ENCODE measurements at regions not wholly inside any gene's neighbourhood (a gene's known extent, or its start where the extent isn't known, plus 50 kb on each side); places are given as distances from the start of the nearest gene placed in this dataset.

DNA sequence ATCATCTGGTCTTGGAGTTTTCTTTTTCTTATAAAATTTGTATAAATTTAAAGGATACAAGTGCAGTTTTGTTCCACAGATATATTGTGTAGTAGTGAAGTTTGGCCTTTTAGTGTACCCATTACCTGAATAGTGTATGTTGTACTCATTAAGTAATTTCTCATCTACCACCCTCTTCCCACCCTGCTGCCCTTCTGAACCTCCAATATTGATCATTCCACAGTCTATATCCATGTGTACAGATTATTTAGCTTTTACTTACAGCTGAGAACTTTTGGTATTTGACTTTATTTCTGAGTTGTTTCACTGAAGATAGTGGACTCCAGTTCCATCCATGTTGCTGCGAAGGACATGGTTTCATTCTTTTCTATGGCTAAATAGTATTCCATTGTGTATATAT lies 63.1 kb upstream of the NR3C1 start:
- DNase-seq (ENCODE audit: low read depth, low spot score): no peak

DNA sequence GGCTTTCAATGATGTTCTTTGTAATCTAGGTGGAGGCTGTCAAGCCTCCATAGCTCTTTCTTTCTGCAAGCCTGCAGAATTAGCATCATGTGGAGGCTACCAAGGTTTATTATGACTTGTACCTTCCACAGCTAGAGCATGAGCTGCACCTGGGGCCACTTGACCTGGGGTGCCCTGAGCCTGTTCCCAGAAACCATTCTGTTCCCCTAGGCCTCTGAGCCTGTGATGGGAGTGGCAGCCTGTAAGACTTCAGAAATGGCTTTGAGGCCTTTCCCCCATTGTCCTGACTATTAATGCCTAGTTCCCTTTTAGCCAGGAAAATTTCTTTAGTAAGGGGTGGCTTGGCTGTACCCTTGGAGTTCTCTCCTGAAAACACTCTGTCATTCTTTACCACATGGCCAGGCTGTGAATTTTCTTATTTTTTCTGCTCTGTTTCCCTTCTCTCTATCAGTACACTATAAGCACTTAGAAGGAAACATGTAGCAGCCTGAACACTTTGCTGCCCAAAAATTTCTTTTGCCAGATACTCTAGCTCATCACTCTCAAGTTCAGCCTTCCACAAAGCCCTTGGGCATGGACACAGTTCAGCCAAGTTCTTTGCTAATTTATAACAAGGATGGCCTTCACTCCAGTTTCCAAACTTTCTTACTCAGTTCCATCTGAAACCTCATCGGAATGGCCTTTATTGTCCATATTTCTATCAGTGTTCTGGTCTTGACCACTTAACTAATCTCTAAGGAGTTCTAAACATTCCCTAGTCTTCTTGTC lies 61.4 kb upstream of the NR3C1 start:
- no peak for DNase-seq (ENCODE audit: low read depth, low spot score)

DNA sequence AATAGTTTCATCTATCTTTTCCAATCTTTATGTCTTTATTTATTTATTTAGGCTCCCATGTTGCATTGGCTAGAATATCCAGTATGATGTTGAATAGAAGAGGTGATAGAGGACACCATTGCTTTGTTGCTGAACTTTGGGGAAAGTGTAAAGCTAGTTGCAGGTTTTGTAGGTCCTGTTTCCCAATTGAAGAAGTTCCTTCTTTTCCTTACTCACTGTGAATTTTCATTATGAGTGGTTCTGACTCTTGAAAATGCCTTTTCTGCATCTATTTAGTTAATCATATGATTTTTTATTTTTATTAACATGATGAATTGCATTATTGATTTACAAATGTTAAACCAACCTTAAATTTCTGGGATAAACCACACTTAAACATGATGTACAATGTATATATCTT lies 58.9 kb upstream of the NR3C1 start:
- DNase-seq (ENCODE audit: low read depth, low spot score): no peak

DNA sequence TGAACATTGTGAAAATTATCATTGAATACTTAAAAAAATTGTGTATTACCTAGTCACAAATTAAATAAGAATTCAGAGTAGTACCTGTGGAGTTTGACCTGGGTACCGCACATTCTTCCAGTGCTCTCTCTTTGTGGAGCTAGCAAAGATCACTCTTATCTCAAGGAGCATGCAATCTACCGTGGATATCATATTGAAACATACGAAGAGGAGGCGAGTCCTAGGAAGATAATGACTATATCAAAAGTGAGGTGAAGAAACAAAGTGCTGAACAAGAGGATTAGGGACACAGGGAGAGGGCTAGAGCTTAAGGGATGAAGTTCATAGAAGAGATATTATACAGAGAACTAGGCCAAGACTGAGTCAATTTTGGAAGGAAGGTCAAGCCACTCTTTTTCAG lies 55.9 kb upstream of the NR3C1 start:
- no peak for DNase-seq (ENCODE audit: low read depth, low spot score)

DNA sequence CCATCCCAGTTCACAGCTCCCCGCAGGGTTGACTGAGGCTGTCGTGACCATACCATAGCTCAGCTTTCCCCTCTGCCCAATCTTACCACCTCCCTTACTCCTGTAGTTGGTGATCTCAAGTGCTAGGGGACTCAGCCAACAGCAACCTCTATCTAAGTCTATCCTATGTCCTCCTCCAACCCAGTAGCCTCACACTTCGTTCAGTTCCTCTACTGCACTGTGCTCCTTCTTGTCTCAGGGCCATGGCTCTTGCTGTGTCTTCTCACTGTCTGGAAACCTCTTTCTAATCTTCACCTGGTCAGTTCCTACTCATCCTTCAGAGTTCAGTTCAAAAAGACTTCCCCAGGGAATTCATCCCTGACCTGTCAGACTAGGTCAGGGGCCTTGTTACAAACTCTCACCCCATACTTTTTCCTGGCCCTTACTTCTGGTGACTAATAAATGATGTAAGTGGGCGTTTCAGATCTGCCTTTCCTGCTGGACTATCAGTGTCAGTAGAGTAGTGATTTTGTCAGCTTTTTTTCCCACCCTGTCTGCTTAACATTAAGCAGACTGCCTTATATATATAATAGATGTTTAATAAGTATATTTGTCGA lies 53.6 kb upstream of the NR3C1 start:
- DNase-seq (ENCODE audit: low read depth, low spot score): no peak

DNA sequence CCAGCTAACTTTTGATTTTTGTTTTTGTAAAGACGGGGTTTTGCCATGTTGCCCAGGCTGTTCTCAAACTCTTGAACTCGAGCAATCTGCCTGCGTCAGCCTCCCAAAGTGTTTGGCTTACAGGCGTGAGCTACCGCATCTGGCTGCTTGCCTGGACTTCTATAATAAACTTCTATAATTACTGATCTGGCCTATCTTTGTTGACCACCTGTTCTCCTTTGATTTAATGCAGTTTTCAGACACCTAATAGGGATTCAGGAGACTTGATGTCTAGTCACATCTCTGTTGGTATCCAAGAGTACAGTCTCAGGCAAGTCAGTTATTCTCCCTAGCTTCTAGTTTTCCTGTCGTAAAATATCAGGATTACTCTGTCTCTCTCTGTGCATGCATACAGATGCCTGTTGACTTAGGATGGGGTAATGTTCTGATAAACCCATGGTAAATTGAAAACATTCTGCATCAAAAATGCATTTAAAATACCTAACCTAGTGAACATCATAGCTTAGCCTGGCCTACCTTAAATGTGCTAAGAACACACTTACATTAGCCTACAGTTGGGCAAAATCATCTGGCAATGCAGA lies 51.5 kb upstream of the NR3C1 start:
- no peak for DNase-seq (ENCODE audit: low read depth, low spot score)

DNA sequence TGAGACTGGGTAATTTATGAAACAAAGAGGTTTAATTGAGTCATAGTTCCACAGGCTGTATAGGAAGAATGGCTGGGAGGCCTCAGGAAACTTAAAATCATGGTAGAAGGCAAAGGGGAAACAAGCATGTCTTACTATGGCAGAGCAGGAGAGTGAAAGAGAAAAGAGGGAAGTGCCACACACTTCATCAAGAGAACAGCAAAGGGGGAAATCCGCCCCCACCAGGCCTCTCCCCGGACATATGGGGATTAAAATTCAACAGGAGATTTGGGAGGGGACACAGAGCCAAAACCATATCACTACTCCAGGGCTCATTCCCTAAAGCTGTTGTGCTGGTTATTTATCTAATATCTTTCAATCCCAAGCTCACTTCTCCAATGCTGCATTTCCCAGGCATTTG lies 50.2 kb upstream of the NR3C1 start:
- DNase-seq (ENCODE audit: low read depth, low spot score): no peak
